HG02981 (cell line): ENCODE measurements at regions not wholly inside any gene's neighbourhood (a gene's known extent, or its start where the extent isn't known, plus 50 kb on each side); places are given as distances from the start of the nearest gene placed in this dataset.
"Not testable (repeated sequence)": the region's sequence is repeated elsewhere in the genome, so short reads cannot be mapped to it uniquely, and the experiment has no call there.

Experiments
- ATAC-seq: cut with Tn5 transposase; IDR thresholded peaks from one replicate; pipeline ENCODE4 v1.9.1; 2021; ENCODE audit warnings: mild to moderate bottlenecking, moderate library complexity; ENCODE audit not compliant: unreplicated experiment

- ATAC-seq: no peak
Measured at GRCh38 chr1:224791362-224791941, 138.0 kb upstream of the DNAH14 start.

GRCh38 chr1:224795591-224795990, 133.9 kb upstream of the DNAH14 start:
- ATAC-seq: no peak

- no peak for ATAC-seq
Measured at GRCh38 chr1:224799083-224799482, 130.4 kb upstream of the DNAH14 start.

- ATAC-seq: no peak
Measured at GRCh38 chr1:224800486-224801119, 128.9 kb upstream of the DNAH14 start.

GRCh38 chr1:224801844-224802490, 127.5 kb upstream of the DNAH14 start:
- no peak for ATAC-seq

- ATAC-seq: no peak
Measured at GRCh38 chr1:224802617-224803016, 126.9 kb upstream of the DNAH14 start.

- ATAC-seq: no peak
Measured at GRCh38 chr1:224804220-224804619, 125.3 kb upstream of the DNAH14 start.

GRCh38 chr1:224805889-224806288, 123.6 kb upstream of the DNAH14 start:
- no peak for ATAC-seq

GRCh38 chr1:224809137-224809536, 120.3 kb upstream of the DNAH14 start:
- no peak for ATAC-seq

- ATAC-seq: no peak
Measured at GRCh38 chr1:224809613-224810012, 119.9 kb upstream of the DNAH14 start.

- ATAC-seq: no peak
Measured at GRCh38 chr1:224811564-224811963, 117.9 kb upstream of the DNAH14 start.

GRCh38 chr1:224815647-224816046, 113.8 kb upstream of the DNAH14 start:
- peak; percentile 58 for ATAC-seq

GRCh38 chr1:224816062-224816461, 113.4 kb upstream of the DNAH14 start:
- peak; percentile 51 for ATAC-seq

- no peak for ATAC-seq
Measured at GRCh38 chr1:224817382-224817781, 112.1 kb upstream of the DNAH14 start.

GRCh38 chr1:224819861-224820260, 109.6 kb upstream of the DNAH14 start:
- ATAC-seq: no peak

GRCh38 chr1:224820341-224820740, 109.1 kb upstream of the DNAH14 start:
- no peak for ATAC-seq

- not testable (repeated sequence) for ATAC-seq
Measured at GRCh38 chr1:224821751-224822150, 107.7 kb upstream of the DNAH14 start.

GRCh38 chr1:224825525-224826000, 103.9 kb upstream of the DNAH14 start:
- ATAC-seq: no peak

- no peak for ATAC-seq
Measured at GRCh38 chr1:224828691-224829090, 100.8 kb upstream of the DNAH14 start.

- no peak for ATAC-seq
Measured at GRCh38 chr1:224831501-224831900, 98.0 kb upstream of the DNAH14 start.

GRCh38 chr1:224839648-224840300, 89.7 kb upstream of the DNAH14 start:
- not testable (repeated sequence) for ATAC-seq

- ATAC-seq: not testable (repeated sequence)
Measured at GRCh38 chr1:224841803-224842202, 87.7 kb upstream of the DNAH14 start.
